GM23338 (cell line): ENCODE measurements at regions not wholly inside any gene's neighbourhood (a gene's known extent, or its start where the extent isn't known, plus 50 kb on each side); places are given as distances from the start of the nearest gene placed in this dataset.

ENCODE experiments used
- CTCF ChIP-seq, 2 experiments: fragments of 200-600 bp in 1 of 2; sonication (generic) in 1 of 2; conservative IDR thresholded peaks; 2 replicates each; pipeline versions ENCODE4 v1.5.1 to v1.6.1; 2016 to 2017; ENCODE audit warnings: antibody characterized with exemption in 2 of 2, low read depth in 2 of 2, mild to moderate bottlenecking in 2 of 2, moderate library complexity in 1 of 2
- EZH2 ChIP-seq: fragments of 200-600 bp; sonication (generic); IDR thresholded peaks from one replicate; pipeline ENCODE4 v1.8.0; 2017; ENCODE audit warnings: antibody characterized with exemption, mild to moderate bottlenecking, low read depth; ENCODE audit not compliant: unreplicated experiment
- POLR2AphosphoS5 ChIP-seq: IDR thresholded peaks from 2 replicates; pipeline ENCODE4 v1.6.1; 2016; ENCODE audit warnings: antibody characterized with exemption, low read depth
- REST ChIP-seq: IDR thresholded peaks from one replicate; pipeline ENCODE4 v1.6.1; 2018; ENCODE audit warnings: antibody characterized with exemption; ENCODE audit not compliant: unreplicated experiment

GRCh38 chr2:106018141-106018540 is 176.0 kb downstream of the UXS1 start:
- TF ChIP-seq REST (no peak), CTCF (conservative IDR thresholded peaks at IDR 0.05; ENCODE audit: low read depth in 2 of 2) (no peak), EZH2 (no peak), POLR2AphosphoS5 (no peak)
